ENCODE measurements at regions not wholly inside any gene's neighbourhood (a gene's known extent, or its start where the extent isn't known, plus 50 kb on each side); places are given as distances from the start of the nearest gene placed in this dataset.

GRCh38 chr1:99397029-99397428 is 132.7 kb downstream of the PLPPR4 start:
- TF ChIP-seq, protein P1, sequence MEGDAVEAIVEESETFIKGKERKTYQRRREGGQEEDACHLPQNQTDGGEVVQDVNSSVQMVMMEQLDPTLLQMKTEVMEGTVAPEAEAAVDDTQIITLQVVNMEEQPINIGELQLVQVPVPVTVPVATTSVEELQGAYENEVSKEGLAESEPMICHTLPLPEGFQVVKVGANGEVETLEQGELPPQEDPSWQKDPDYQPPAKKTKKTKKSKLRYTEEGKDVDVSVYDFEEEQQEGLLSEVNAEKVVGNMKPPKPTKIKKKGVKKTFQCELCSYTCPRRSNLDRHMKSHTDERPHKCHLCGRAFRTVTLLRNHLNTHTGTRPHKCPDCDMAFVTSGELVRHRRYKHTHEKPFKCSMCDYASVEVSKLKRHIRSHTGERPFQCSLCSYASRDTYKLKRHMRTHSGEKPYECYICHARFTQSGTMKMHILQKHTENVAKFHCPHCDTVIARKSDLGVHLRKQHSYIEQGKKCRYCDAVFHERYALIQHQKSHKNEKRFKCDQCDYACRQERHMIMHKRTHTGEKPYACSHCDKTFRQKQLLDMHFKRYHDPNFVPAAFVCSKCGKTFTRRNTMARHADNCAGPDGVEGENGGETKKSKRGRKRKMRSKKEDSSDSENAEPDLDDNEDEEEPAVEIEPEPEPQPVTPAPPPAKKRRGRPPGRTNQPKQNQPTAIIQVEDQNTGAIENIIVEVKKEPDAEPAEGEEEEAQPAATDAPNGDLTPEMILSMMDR (IDR thresholded peaks at IDR 0.05) = no peak
- TF ChIP-seq POLR2A (IDR thresholded peaks at IDR 0.05) = no peak
- no peak for TF ChIP-seq EP300 (IDR thresholded peaks at IDR 0.05)
